ENCODE measurements at regions not wholly inside any gene's neighbourhood (a gene's known extent, or its start where the extent isn't known, plus 50 kb on each side); places are given as distances from the start of the nearest gene placed in this dataset.

- DNase-seq, result no peak
- Mint-ChIP-seq H3K4me3 (no peak overlapping the region), H3K9me3 (no peaks in the 10 kb centered on the region), H3K36me3 (no peaks in the 10 kb centered on the region), H3K4me1 (no peaks in the 10 kb centered on the region), H3K27ac (no peak overlapping the region), H3K27me3 (peaks cover 42% of the 10 kb centered on the region)
- CTCF ChIA-PET, result interaction anchor here (1.0 to 1.2 kb wide), 2 partner anchors 9 to 174 kb away, joined by 3 read pairs; no protein-coding TSS in a partner anchor
Measured at GRCh38 chr1:207971331-207972219, 60.6 kb upstream of the CD34 start.

- H3K36me3 Mint-ChIP-seq, result no peaks in the 10 kb centered on the region
- H3K9me3 Mint-ChIP-seq, result no peaks in the 10 kb centered on the region
- no peak overlapping the region for H3K27ac Mint-ChIP-seq
- H3K4me1 Mint-ChIP-seq, result no peaks in the 10 kb centered on the region
- peaks cover 41% of the 10 kb centered on the region for H3K27me3 Mint-ChIP-seq
- CTCF ChIA-PET, result interaction anchor here (1.0 to 1.3 kb wide), 2 partner anchors 13 to 142 kb away, joined by 3 to 4 read pairs; no protein-coding TSS in a partner anchor
- no peak overlapping the region for H3K4me3 Mint-ChIP-seq
- no peak for DNase-seq
Measured at GRCh38 chr1:207970329-207971233, 59.7 kb upstream of the CD34 start.

- no peaks in the 10 kb centered on the region for H3K36me3 Mint-ChIP-seq
- no peak overlapping the region for H3K27ac Mint-ChIP-seq
- DNase-seq, result no peak
- no peaks in the 10 kb centered on the region for H3K4me1 Mint-ChIP-seq
- CTCF ChIA-PET, result interaction anchor here (1.0 to 1.6 kb wide), 4 partner anchors 12 to 141 kb away, joined by 3 to 8 read pairs (median 4); no protein-coding TSS in a partner anchor
- H3K9me3 Mint-ChIP-seq, result no peaks in the 10 kb centered on the region
- H3K4me3 Mint-ChIP-seq, result no peak overlapping the region
- peaks cover 44% of the 10 kb centered on the region for H3K27me3 Mint-ChIP-seq
Measured at GRCh38 chr1:207969528-207969927, 58.6 kb upstream of the CD34 start.

- Mint-ChIP-seq H3K4me3 (no peak overlapping the region), H3K36me3 (no peaks in the 10 kb centered on the region), H3K9me3 (no peaks in the 10 kb centered on the region), H3K27ac (no peak overlapping the region), H3K27me3 (peaks cover 44% of the 10 kb centered on the region), H3K4me1 (peaks cover 2% of the 10 kb centered on the region)
- no peak for DNase-seq
- CTCF ChIA-PET, result interaction anchor here (1.6 kb wide), 1 partner anchor 83 kb away, joined by 8 read pairs; no protein-coding TSS in a partner anchor
Measured at GRCh38 chr1:207968521-207969009, 57.6 kb upstream of the CD34 start.

- H3K27ac Mint-ChIP-seq, result no peak overlapping the region
- DNase-seq, result no peak
- no peak overlapping the region for H3K4me3 Mint-ChIP-seq
- no peaks in the 10 kb centered on the region for H3K36me3 Mint-ChIP-seq
- H3K9me3 Mint-ChIP-seq, result no peaks in the 10 kb centered on the region
- peaks cover 7% of the 10 kb centered on the region for H3K4me1 Mint-ChIP-seq
- peaks cover 43% of the 10 kb centered on the region for H3K27me3 Mint-ChIP-seq
- CTCF ChIA-PET, result no interaction called here
Measured at GRCh38 chr1:207967703-207968102, 56.8 kb upstream of the CD34 start.

- no peak overlapping the region for H3K27ac Mint-ChIP-seq
- no peaks in the 10 kb centered on the region for H3K36me3 Mint-ChIP-seq
- no peak for DNase-seq
- no peaks in the 10 kb centered on the region for H3K9me3 Mint-ChIP-seq
- CTCF ChIA-PET, result no interaction called here
- peaks cover 11% of the 10 kb centered on the region for H3K4me1 Mint-ChIP-seq
- peaks cover 36% of the 10 kb centered on the region for H3K27me3 Mint-ChIP-seq
- H3K4me3 Mint-ChIP-seq, result no peak overlapping the region
Measured at GRCh38 chr1:207966521-207966920, 55.6 kb upstream of the CD34 start.

- peaks cover 39% of the 10 kb centered on the region for H3K27me3 Mint-ChIP-seq
- peaks cover 11% of the 10 kb centered on the region for H3K4me1 Mint-ChIP-seq
- no peak overlapping the region for H3K27ac Mint-ChIP-seq
- no peaks in the 10 kb centered on the region for H3K9me3 Mint-ChIP-seq
- CTCF ChIA-PET, result interaction anchor here (1.2 to 9.9 kb wide), 6 partner anchors 32 to 154 kb away, joined by 4 to 215 read pairs (median 7); no protein-coding TSS in a partner anchor
- no peak for DNase-seq
- no peaks in the 10 kb centered on the region for H3K36me3 Mint-ChIP-seq
- no peak overlapping the region for H3K4me3 Mint-ChIP-seq
Measured at GRCh38 chr1:207965392-207966387, 54.8 kb upstream of the CD34 start.

- Mint-ChIP-seq H3K4me3 (no peak overlapping the region), H3K4me1 (peaks cover 14% of the 10 kb centered on the region), H3K27ac (no peak overlapping the region), H3K27me3 (peaks cover 52% of the 10 kb centered on the region), H3K9me3 (no peaks in the 10 kb centered on the region), H3K36me3 (no peaks in the 10 kb centered on the region)
- no peak for DNase-seq
- CTCF ChIA-PET, result interaction anchor here (0.7 to 9.9 kb wide), 25 partner anchors 10 to 385 kb away, joined by 3 to 215 read pairs (median 7); no protein-coding TSS in a partner anchor
Measured at GRCh38 chr1:207964195-207964966, 53.5 kb upstream of the CD34 start.

GRCh38 chr1:207963427-207964194 is 52.7 kb upstream of the CD34 start:
- peak; percentile 85 for DNase-seq
- H3K36me3 Mint-ChIP-seq, result no peaks in the 10 kb centered on the region
- peaks cover 60% of the 10 kb centered on the region for H3K27me3 Mint-ChIP-seq
- CTCF ChIA-PET, result interaction anchor here (0.6 to 9.9 kb wide), 38 partner anchors 8 to 383 kb away, joined by 3 to 215 read pairs (median 5); partner anchors contain the start of gene CD34
- peak overlapping the region; percentile 11 for H3K27ac Mint-ChIP-seq
- peaks cover 14% of the 10 kb centered on the region for H3K4me1 Mint-ChIP-seq
- H3K4me3 Mint-ChIP-seq, result peak overlapping the region; percentile 75
- H3K9me3 Mint-ChIP-seq, result no peaks in the 10 kb centered on the region

- no peaks in the 10 kb centered on the region for H3K36me3 Mint-ChIP-seq
- peak overlapping the region; percentile 49 for H3K27ac Mint-ChIP-seq
- H3K4me3 Mint-ChIP-seq, result peak overlapping the region; percentile 75
- H3K27me3 Mint-ChIP-seq, result peaks cover 67% of the 10 kb centered on the region
- peaks cover 14% of the 10 kb centered on the region for H3K4me1 Mint-ChIP-seq
- CTCF ChIA-PET, result interaction anchor here (0.6 to 9.9 kb wide), 35 partner anchors 8 to 383 kb away, joined by 3 to 215 read pairs (median 5); partner anchors contain the start of gene CD34
- no peaks in the 10 kb centered on the region for H3K9me3 Mint-ChIP-seq
- no peak for DNase-seq
Measured at GRCh38 chr1:207962716-207963426, 51.9 kb upstream of the CD34 start.
